Keratinocyte (primary cell): ENCODE measurements at regions not wholly inside any gene's neighbourhood (a gene's known extent, or its start where the extent isn't known, plus 50 kb on each side); places are given as distances from the start of the nearest gene placed in this dataset.

Source experiments
- DNase-seq: peaks from one replicate; pipeline ENCODE4 v3.0.0-alpha.2; 2011; ENCODE audit warnings: low read depth, missing footprints, low spot score
- FAIRE-seq: peaks from 2 replicates; lab custom pipeline; 2011; peaks lifted over from hg19 to GRCh38; lab: Jason Lieb, UNC
- H2AFZ ChIP-seq: 2 replicates; pipeline ENCODE4 v1.6.0; 2012; ENCODE audit warnings: low read length, control low read depth, inconsistent platforms; ENCODE audit not compliant: control insufficient read depth
- H3K27ac ChIP-seq: 2 replicates; pipeline ENCODE4 v1.5.1; 2011; ENCODE audit warnings: low read length; ENCODE audit not compliant: control insufficient read depth, insufficient read depth
- H3K27me3 ChIP-seq: 3 replicates; pipeline ENCODE4 v1.6.0; 2011; ENCODE audit warnings: low read length; ENCODE audit not compliant: control insufficient read depth, insufficient read depth; ENCODE audit errors: extremely low read depth
- H3K36me3 ChIP-seq, 2 experiments: 2 replicates in 1 of 2; 3 replicates in 1 of 2; pipeline ENCODE4 v1.5.1; 2011; ENCODE audit warnings: low read length in 2 of 2, mild to moderate bottlenecking in 1 of 2; ENCODE audit not compliant: control insufficient read depth in 2 of 2, insufficient read depth in 2 of 2; ENCODE audit errors: extremely low read depth in 1 of 2
- H3K4me1 ChIP-seq: 3 replicates; pipeline ENCODE4 v1.5.1; 2011; ENCODE audit warnings: low read length; ENCODE audit not compliant: control insufficient read depth, insufficient read depth; ENCODE audit errors: extremely low read depth
- H3K4me2 ChIP-seq: 3 replicates; pipeline ENCODE4 v1.6.0; 2011; ENCODE audit warnings: low read depth, low read length; ENCODE audit not compliant: control insufficient read depth, insufficient read depth; ENCODE audit errors: extremely low read depth
- H3K4me3 ChIP-seq, 3 experiments: fragments of 200-600 bp in 1 of 3; sonication (generic) in 1 of 3; 2 replicates in 2 of 3; 3 replicates in 1 of 3; pipeline ENCODE4 v1.5.1; 2011 to 2016; ENCODE audit warnings: low read length in 3 of 3, mild to moderate bottlenecking in 3 of 3, control low read depth in 2 of 3, inconsistent platforms in 1 of 3, low read depth in 1 of 3, mixed read lengths in 1 of 3, mixed run types in 1 of 3, moderate library complexity in 1 of 3; ENCODE audit not compliant: control insufficient read depth in 2 of 3, insufficient read depth in 2 of 3; ENCODE audit errors: extremely low read depth in 1 of 3
- H3K79me2 ChIP-seq: 2 replicates; pipeline ENCODE4 v1.6.0; 2012; ENCODE audit warnings: low read length; ENCODE audit not compliant: control insufficient read depth, insufficient read depth
- H3K9ac ChIP-seq: 3 replicates; pipeline ENCODE4 v1.6.0; 2011; ENCODE audit warnings: low read length; ENCODE audit not compliant: control insufficient read depth, insufficient read depth; ENCODE audit errors: extremely low read depth
- H3K9me1 ChIP-seq: 3 replicates; pipeline ENCODE4 v1.6.0; 2011; ENCODE audit warnings: low read length; ENCODE audit not compliant: control insufficient read depth, insufficient read depth; ENCODE audit errors: extremely low read depth
- H3K9me3 ChIP-seq: 2 replicates; pipeline ENCODE4 v1.5.1; 2012; ENCODE audit warnings: low read depth, low read length; ENCODE audit not compliant: control insufficient read depth
- H4K20me1 ChIP-seq: 3 replicates; pipeline ENCODE4 v1.6.0; 2011; ENCODE audit warnings: low read length; ENCODE audit not compliant: control insufficient read depth, insufficient read depth; ENCODE audit errors: extremely low read depth
- CTCF ChIP-seq, 3 experiments: IDR thresholded peaks in 1 of 3; conservative IDR thresholded peaks in 1 of 3; optimal IDR thresholded peaks in 1 of 3; 2 replicates in 2 of 3; 3 replicates in 1 of 3; pipeline versions ENCODE3 to v1.5.1; 2011; ENCODE audit warnings: low read length in 3 of 3, mild to moderate bottlenecking in 3 of 3, moderate library complexity in 2 of 3, control low read depth in 1 of 3, inconsistent platforms in 1 of 3; ENCODE audit not compliant: insufficient read depth in 2 of 3; ENCODE audit errors: extremely low read depth in 1 of 3
- EZH2 ChIP-seq: IDR thresholded peaks from one replicate; pipeline ENCODE4 v1.6.1; 2012; ENCODE audit warnings: inconsistent platforms, mild to moderate bottlenecking, low read length, moderate library complexity
- dilution Hi-C: fragments of 300-500 bp; cut with MboI; formaldehyde crosslinking; loops from one replicate; pipeline ENCODE4 v1.7.0; 2020; ENCODE audit warnings: low sequenced_read_pairs; ENCODE audit not compliant: extremely low pct_ligation_motif_present

- H2AFZ ChIP-seq = no peak overlapping the region
- no peak overlapping the region for H3K4me2 ChIP-seq
- no peaks in the 10 kb centered on the region for H3K9me3 ChIP-seq
Observed at GRCh38 chr14:30204431-30204980, 276.9 kb upstream of the PRKD1 start.

DNA sequence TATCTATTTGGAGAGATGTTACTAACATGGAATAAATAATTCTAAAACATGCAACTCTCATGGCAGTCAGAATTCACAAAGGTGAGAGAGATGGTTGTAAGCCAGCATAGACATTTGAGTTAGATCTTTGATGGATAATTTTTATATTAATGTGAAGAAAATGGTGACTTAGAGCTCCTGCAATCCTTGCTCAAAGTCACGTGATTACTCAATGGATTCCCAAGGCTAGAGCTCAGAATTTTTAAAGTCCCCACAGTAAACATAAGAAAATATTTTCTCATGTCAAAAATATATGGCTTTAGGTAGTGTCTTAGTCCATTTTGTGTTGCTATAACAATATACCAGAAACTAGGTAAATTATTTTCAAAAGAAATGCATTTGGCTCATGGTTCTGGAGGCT is 281.5 kb upstream of the PRKD1 start:
- dilution Hi-C loops = no loop called here
- Histone ChIP-seq H3K9me1 (no peaks in the 10 kb centered on the region), H3K4me2 (no peak overlapping the region), H3K27me3 (no peaks in the 10 kb centered on the region), H4K20me1 (no peaks in the 10 kb centered on the region), H3K9ac (no peak overlapping the region), H3K36me3 (no peaks in the 10 kb centered on the region), H3K4me3 (no peak overlapping the region), H3K79me2 (no peaks in the 10 kb centered on the region), H3K9me3 (no peaks in the 10 kb centered on the region), H2AFZ (no peak overlapping the region), H3K4me1 (no peaks in the 10 kb centered on the region), H3K27ac (no peak overlapping the region)
- no peak for DNase-seq
- no peak for FAIRE-seq
- no peak for TF ChIP-seq CTCF (optimal IDR thresholded peaks at IDR 0.05 in 1 of 3, IDR thresholded peaks at IDR 0.05 in 1 of 3, conservative IDR thresholded peaks at IDR 0.05 in 1 of 3; ENCODE audit: extremely low read depth in 1 of 3, insufficient read depth in 2 of 3, low read length in 3 of 3)
- no peak for TF ChIP-seq EZH2

More at GRCh38 chr14:30204431-30204980, 276.9 kb upstream of the PRKD1 start:
- TF ChIP-seq CTCF (optimal IDR thresholded peaks at IDR 0.05 in 1 of 3, IDR thresholded peaks at IDR 0.05 in 1 of 3, conservative IDR thresholded peaks at IDR 0.05 in 1 of 3; ENCODE audit: extremely low read depth in 1 of 3, insufficient read depth in 2 of 3, low read length in 3 of 3) (no peak), EZH2 (no peak)
- Histone ChIP-seq H3K79me2 (no peaks in the 10 kb centered on the region), H3K4me3 (no peak overlapping the region), H3K36me3 (no peaks in the 10 kb centered on the region), H3K27me3 (no peaks in the 10 kb centered on the region), H4K20me1 (no peaks in the 10 kb centered on the region), H3K9ac (no peak overlapping the region), H3K9me1 (no peaks in the 10 kb centered on the region), H3K27ac (no peak overlapping the region), H3K4me1 (no peaks in the 10 kb centered on the region)
- DNase-seq = no peak
- dilution Hi-C loops = no loop called here
- no peak for FAIRE-seq
